ENCODE measurements at regions not wholly inside any gene's neighbourhood (a gene's known extent, or its start where the extent isn't known, plus 50 kb on each side); places are given as distances from the start of the nearest gene placed in this dataset.
"Not testable (repeated sequence)": the region's sequence is repeated elsewhere in the genome, so short reads cannot be mapped to it uniquely, and the experiment has no call there.

DNA sequence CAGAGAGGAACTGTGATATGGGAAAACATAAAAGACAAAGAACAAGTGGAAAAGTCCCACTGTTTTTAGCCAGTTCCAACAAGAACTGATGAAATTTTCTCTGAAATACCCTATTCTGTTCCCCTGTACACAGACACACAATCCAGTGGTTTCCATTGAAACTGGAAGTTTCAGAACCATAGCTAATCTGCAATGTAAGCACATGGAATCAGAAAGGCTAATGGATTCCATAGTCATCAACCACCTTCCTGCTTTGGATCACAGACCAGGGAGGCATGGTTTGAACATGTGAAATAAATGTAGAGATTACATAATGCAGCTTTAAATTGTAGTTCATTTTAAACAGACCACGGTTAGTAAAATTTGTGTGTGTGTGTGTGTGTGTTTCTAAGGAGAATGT lies 242.1 kb downstream of the GJA1 start:
- no peak overlapping the region for H3K27ac ChIP-seq
- no peaks in the 10 kb centered on the region for H3K36me3 ChIP-seq (ENCODE audit: insufficient read depth)
- TF ChIP-seq, protein P1, sequence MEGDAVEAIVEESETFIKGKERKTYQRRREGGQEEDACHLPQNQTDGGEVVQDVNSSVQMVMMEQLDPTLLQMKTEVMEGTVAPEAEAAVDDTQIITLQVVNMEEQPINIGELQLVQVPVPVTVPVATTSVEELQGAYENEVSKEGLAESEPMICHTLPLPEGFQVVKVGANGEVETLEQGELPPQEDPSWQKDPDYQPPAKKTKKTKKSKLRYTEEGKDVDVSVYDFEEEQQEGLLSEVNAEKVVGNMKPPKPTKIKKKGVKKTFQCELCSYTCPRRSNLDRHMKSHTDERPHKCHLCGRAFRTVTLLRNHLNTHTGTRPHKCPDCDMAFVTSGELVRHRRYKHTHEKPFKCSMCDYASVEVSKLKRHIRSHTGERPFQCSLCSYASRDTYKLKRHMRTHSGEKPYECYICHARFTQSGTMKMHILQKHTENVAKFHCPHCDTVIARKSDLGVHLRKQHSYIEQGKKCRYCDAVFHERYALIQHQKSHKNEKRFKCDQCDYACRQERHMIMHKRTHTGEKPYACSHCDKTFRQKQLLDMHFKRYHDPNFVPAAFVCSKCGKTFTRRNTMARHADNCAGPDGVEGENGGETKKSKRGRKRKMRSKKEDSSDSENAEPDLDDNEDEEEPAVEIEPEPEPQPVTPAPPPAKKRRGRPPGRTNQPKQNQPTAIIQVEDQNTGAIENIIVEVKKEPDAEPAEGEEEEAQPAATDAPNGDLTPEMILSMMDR (conservative IDR thresholded peaks at IDR 0.05; ENCODE audit: low read depth, low read length), result no peak
- no peaks in the 10 kb centered on the region for H3K79me2 ChIP-seq (ENCODE audit: insufficient read depth, low read depth)
- no peak overlapping the region for H3K9ac ChIP-seq
- H4K20me1 ChIP-seq (ENCODE audit: insufficient read depth), result no peaks in the 10 kb centered on the region
- no peak overlapping the region for H3K4me2 ChIP-seq
- no peak overlapping the region for H2AFZ ChIP-seq (ENCODE audit: low read depth)
- H3K4me1 ChIP-seq (ENCODE audit: low read depth, poor library complexity, severe bottlenecking), result peaks cover 17% of the 10 kb centered on the region
- H3K4me3 ChIP-seq (IDR thresholded peaks at IDR 0.05; ENCODE audit: insufficient read depth, low read depth, low read length), result no peak overlapping the region
- no peaks in the 10 kb centered on the region for H3K27me3 ChIP-seq (ENCODE audit: insufficient read depth, low read depth)

DNA sequence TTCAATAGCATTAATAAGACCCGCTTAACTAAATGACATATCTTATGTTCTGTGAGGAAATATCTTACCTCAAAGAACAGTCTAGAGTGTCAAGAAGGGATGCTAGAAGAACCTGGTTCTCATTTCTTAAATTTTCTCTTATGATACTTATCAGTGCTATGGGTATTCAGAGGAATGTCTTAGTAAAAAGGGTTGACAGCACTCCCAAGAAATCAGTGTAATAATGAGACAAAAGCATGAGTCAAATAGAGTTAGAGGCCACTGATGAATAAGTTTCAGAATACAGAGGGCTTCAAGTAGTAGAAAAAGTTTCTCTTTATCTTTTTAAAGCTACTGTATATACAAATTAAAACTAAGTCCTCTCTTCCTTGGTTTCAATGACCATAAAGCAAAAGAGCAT lies 242.8 kb downstream of the GJA1 start:
- no peak overlapping the region for H3K4me2 ChIP-seq
- TF ChIP-seq, protein P1 (conservative IDR thresholded peaks at IDR 0.05; ENCODE audit: low read depth, low read length), result no peak
- H3K79me2 ChIP-seq (ENCODE audit: insufficient read depth, low read depth), result no peaks in the 10 kb centered on the region
- H3K27ac ChIP-seq, result no peak overlapping the region
- no peaks in the 10 kb centered on the region for H3K27me3 ChIP-seq (ENCODE audit: insufficient read depth, low read depth)
- no peak overlapping the region for H3K4me3 ChIP-seq (IDR thresholded peaks at IDR 0.05; ENCODE audit: insufficient read depth, low read depth, low read length)
- H3K36me3 ChIP-seq (ENCODE audit: insufficient read depth), result no peaks in the 10 kb centered on the region
- no peak overlapping the region for H2AFZ ChIP-seq (ENCODE audit: low read depth)
- no peak overlapping the region for H3K9ac ChIP-seq
- no peaks in the 10 kb centered on the region for H4K20me1 ChIP-seq (ENCODE audit: insufficient read depth)
- peaks cover 17% of the 10 kb centered on the region for H3K4me1 ChIP-seq (ENCODE audit: low read depth, poor library complexity, severe bottlenecking)

DNA sequence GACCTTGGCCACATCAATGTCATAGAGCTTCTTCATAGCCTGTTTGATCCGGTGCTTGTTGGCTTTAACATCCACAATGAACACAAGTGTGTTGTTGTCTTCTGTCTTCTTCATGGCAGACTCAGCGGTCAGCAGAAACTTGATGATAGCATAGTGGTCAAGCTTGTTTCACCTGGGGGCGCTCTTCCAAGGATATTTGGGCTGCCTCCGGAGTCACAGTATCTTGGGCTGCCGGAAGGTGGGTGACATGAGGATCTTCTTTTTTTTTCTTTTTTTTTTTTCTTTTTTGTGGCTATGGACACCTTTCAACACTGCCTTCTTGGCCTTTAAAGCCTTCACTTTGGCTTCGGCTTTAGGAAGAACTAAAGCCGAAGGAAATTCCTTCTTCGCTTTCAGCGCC lies 244.6 kb downstream of the GJA1 start:
- Histone ChIP-seq H3K4me1 (ENCODE audit: low read depth, poor library complexity, severe bottlenecking) (peaks cover 8% of the 10 kb centered on the region), H2AFZ (ENCODE audit: low read depth) (no peak overlapping the region), H3K9ac (no peak overlapping the region), H3K27me3 (ENCODE audit: insufficient read depth, low read depth) (no peaks in the 10 kb centered on the region), H3K27ac (no peak overlapping the region), H3K36me3 (ENCODE audit: insufficient read depth) (no peaks in the 10 kb centered on the region), H4K20me1 (ENCODE audit: insufficient read depth) (no peaks in the 10 kb centered on the region), H3K79me2 (ENCODE audit: insufficient read depth, low read depth) (no peaks in the 10 kb centered on the region), H3K4me2 (no peak overlapping the region), H3K4me3 (IDR thresholded peaks at IDR 0.05; ENCODE audit: insufficient read depth, low read depth, low read length) (no peak overlapping the region)
- TF ChIP-seq, protein P1 (conservative IDR thresholded peaks at IDR 0.05; ENCODE audit: low read depth, low read length), result no peak

DNA sequence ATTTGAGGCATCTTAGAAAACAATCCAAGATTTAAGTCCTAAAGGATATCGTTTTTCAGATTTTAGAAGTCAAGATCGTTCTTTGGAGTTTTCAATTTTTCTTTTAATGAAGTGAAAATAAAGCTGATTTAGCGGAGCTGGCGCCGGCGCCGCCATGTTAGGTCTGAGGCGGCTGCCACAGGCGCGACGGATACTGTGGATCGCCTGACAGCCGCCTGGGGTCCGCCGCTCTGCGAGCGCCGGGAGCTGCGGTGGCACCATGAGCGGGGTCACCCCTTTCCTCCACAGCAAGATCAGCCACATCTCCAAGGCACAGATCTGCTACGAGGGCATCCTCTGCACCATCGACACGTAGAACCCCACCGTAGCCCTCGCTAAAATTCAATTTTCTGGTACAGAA lies 247.2 kb downstream of the GJA1 start:
- Histone ChIP-seq H3K36me3 (ENCODE audit: insufficient read depth) (no peaks in the 10 kb centered on the region), H3K4me3 (IDR thresholded peaks at IDR 0.05; ENCODE audit: insufficient read depth, low read depth, low read length) (no peak overlapping the region), H2AFZ (ENCODE audit: low read depth) (no peak overlapping the region), H4K20me1 (ENCODE audit: insufficient read depth) (no peaks in the 10 kb centered on the region), H3K4me2 (no peak overlapping the region), H3K9ac (no peak overlapping the region), H3K4me1 (ENCODE audit: low read depth, poor library complexity, severe bottlenecking) (peaks cover 7% of the 10 kb centered on the region), H3K79me2 (ENCODE audit: insufficient read depth, low read depth) (no peaks in the 10 kb centered on the region), H3K27me3 (ENCODE audit: insufficient read depth, low read depth) (no peaks in the 10 kb centered on the region), H3K27ac (no peak overlapping the region)
- TF ChIP-seq, protein P1 (conservative IDR thresholded peaks at IDR 0.05; ENCODE audit: low read depth, low read length), result no peak

DNA sequence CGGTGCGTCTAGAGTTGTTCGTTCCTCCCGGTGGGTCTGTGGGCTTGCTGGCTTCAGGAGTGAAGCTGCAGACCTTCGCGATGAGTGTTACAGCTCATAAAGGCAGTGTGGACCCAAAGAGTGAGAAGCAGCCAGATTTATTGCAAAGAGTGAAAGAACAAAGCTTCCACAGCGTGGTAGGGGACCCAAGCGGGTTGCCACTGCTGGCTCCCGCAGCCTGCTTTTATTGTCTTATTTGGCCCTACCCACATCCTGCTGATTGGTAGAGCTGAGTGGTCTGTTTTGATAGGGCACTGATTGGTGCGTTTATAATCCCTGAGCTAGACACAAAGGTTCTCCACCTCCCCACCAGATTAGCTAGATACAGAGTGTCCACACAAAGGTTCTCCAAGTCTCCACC lies 250.4 kb downstream of the GJA1 start:
- not testable (repeated sequence) for H3K27me3 ChIP-seq (ENCODE audit: insufficient read depth, low read depth); H3K4me3 ChIP-seq (IDR thresholded peaks at IDR 0.05; ENCODE audit: insufficient read depth, low read depth, low read length); H3K36me3 ChIP-seq (ENCODE audit: insufficient read depth); H3K4me2 ChIP-seq; H3K27ac ChIP-seq; H2AFZ ChIP-seq (ENCODE audit: low read depth); H3K9ac ChIP-seq; H3K79me2 ChIP-seq (ENCODE audit: insufficient read depth, low read depth); H4K20me1 ChIP-seq (ENCODE audit: insufficient read depth)
- H3K4me1 ChIP-seq (ENCODE audit: low read depth, poor library complexity, severe bottlenecking), result peaks cover 38% of the 10 kb centered on the region
